Colonic mucosa (tissue), 4 donors: ENCODE measurements at regions not wholly inside any gene's neighbourhood (a gene's known extent, or its start where the extent isn't known, plus 50 kb on each side); places are given as distances from the start of the nearest gene placed in this dataset.

ENCODE experiments used
- DNase-seq: peaks from one replicate; pipeline ENCODE4 v3.0.0-alpha.2; 2020
- H3K27ac ChIP-seq: fragments of 200-600 bp; one replicate; pipeline ENCODE4 v1.8.0; 2021
- H3K27me3 ChIP-seq: fragments of 200-600 bp; one replicate; pipeline ENCODE4 v1.8.0; 2021
- H3K36me3 ChIP-seq: fragments of 200-600 bp; one replicate; pipeline ENCODE4 v1.8.0; 2021
- H3K4me1 ChIP-seq: fragments of 200-600 bp; one replicate; pipeline ENCODE4 v1.8.0; 2021; ENCODE audit warnings: mild to moderate bottlenecking
- H3K4me3 ChIP-seq: fragments of 200-600 bp; one replicate; pipeline ENCODE4 v1.8.0; 2021
- H3K9ac ChIP-seq, 2 donors: one replicate each; pipeline ENCODE4 v1.7.0; 2013; ENCODE audit warnings: control low read depth in 2 of 2, low read depth in 2 of 2, low read length in 2 of 2
- H3K9me3 ChIP-seq: fragments of 200-600 bp; one replicate; pipeline ENCODE4 v1.8.0; 2021
- intact Hi-C: fragments of 100-400 bp; cut with DNase I; formaldehyde crosslinking; loops from one replicate; pipeline ENCODE4 v1.14.1; 2022
- TF ChIP-seq, protein P1 (sequence below): fragments of 200-600 bp; IDR thresholded peaks from one replicate; pipeline ENCODE4 v1.8.0; 2022; ENCODE audit warnings: antibody characterized with exemption, mild to moderate bottlenecking
- donor health status: healthy.
- donor health status: DM: no; HTN: no; CAD: no.
- donor health status: DM: no; HTN: no; CAD: no.

- no peak overlapping the region for H3K9ac ChIP-seq
- no peaks in the 10 kb centered on the region for H3K4me1 ChIP-seq
- H3K9me3 ChIP-seq, result no peaks in the 10 kb centered on the region
- DNase-seq, result no peak
- H3K27me3 ChIP-seq, result no peaks in the 10 kb centered on the region
- TF ChIP-seq, protein P1, sequence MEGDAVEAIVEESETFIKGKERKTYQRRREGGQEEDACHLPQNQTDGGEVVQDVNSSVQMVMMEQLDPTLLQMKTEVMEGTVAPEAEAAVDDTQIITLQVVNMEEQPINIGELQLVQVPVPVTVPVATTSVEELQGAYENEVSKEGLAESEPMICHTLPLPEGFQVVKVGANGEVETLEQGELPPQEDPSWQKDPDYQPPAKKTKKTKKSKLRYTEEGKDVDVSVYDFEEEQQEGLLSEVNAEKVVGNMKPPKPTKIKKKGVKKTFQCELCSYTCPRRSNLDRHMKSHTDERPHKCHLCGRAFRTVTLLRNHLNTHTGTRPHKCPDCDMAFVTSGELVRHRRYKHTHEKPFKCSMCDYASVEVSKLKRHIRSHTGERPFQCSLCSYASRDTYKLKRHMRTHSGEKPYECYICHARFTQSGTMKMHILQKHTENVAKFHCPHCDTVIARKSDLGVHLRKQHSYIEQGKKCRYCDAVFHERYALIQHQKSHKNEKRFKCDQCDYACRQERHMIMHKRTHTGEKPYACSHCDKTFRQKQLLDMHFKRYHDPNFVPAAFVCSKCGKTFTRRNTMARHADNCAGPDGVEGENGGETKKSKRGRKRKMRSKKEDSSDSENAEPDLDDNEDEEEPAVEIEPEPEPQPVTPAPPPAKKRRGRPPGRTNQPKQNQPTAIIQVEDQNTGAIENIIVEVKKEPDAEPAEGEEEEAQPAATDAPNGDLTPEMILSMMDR, result no peak
- intact Hi-C loops, result no loop called here
- H3K27ac ChIP-seq, result no peak overlapping the region
- no peak overlapping the region for H3K4me3 ChIP-seq
- H3K36me3 ChIP-seq, result no peaks in the 10 kb centered on the region
These were observed 125.6 kb upstream of the BLID start for GRCh38 chr11:122241566-122241965.

DNA sequence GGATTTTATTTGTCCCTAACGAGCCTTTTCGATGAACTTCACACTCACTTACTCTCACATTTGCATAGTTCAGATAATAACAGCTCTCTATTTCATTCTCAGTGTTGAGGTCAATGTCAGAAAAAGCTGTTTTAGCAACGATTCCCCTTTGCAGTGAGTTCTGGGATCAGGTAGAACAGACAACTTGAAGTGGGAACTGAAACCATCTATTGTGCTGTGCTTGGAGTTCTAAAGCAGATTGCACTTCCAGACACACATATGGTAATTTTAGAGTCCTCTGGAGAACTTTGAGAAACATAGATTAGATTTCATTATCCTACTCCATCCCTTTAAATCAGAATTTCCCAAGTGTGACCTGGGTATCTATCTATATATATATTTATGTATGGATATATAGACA, 124.6 kb upstream of the BLID start:
- Histone ChIP-seq H3K27me3 (no peaks in the 10 kb centered on the region), H3K27ac (no peak overlapping the region), H3K9me3 (no peaks in the 10 kb centered on the region), H3K4me3 (no peak overlapping the region), H3K9ac (no peak overlapping the region), H3K4me1 (no peaks in the 10 kb centered on the region), H3K36me3 (no peaks in the 10 kb centered on the region)
- intact Hi-C loops, result no loop called here
- no peak for DNase-seq
- TF ChIP-seq, protein P1, result no peak

GRCh38 chr11:122235615-122236014, 119.6 kb upstream of the BLID start:
- no peak overlapping the region for H3K27ac ChIP-seq
- no peaks in the 10 kb centered on the region for H3K4me1 ChIP-seq
- no peaks in the 10 kb centered on the region for H3K36me3 ChIP-seq
- TF ChIP-seq, protein P1, result no peak
- no peak for DNase-seq
- H3K9ac ChIP-seq, result no peak overlapping the region
- H3K27me3 ChIP-seq, result no peaks in the 10 kb centered on the region
- intact Hi-C loops, result no loop called here
- H3K4me3 ChIP-seq, result no peak overlapping the region
- H3K9me3 ChIP-seq, result no peaks in the 10 kb centered on the region

DNA sequence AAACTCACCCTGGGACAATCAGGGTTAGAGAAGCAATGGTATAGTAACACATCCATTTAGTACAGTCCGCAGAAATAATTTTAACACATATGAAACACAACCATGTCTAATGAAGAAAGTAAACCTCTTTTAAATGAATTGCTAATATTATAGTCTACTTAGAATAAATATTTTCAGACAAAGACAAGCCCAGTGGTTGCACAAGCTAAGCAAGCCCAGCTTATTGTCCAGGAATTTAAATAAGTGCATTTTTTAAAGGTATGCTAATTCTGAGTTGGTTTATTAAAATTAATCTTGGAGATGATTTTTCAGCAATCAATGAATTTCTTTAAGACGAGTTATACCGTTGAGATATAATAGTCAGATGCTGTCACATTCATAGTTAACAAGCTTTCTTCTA, 118.8 kb upstream of the BLID start:
- intact Hi-C loops, result no loop called here
- no peaks in the 10 kb centered on the region for H3K27me3 ChIP-seq
- H3K9me3 ChIP-seq, result no peaks in the 10 kb centered on the region
- no peak for DNase-seq
- no peak overlapping the region for H3K27ac ChIP-seq
- no peak overlapping the region for H3K4me3 ChIP-seq
- H3K36me3 ChIP-seq, result no peaks in the 10 kb centered on the region
- no peaks in the 10 kb centered on the region for H3K4me1 ChIP-seq
- no peak overlapping the region for H3K9ac ChIP-seq
- TF ChIP-seq, protein P1, result no peak

DNA sequence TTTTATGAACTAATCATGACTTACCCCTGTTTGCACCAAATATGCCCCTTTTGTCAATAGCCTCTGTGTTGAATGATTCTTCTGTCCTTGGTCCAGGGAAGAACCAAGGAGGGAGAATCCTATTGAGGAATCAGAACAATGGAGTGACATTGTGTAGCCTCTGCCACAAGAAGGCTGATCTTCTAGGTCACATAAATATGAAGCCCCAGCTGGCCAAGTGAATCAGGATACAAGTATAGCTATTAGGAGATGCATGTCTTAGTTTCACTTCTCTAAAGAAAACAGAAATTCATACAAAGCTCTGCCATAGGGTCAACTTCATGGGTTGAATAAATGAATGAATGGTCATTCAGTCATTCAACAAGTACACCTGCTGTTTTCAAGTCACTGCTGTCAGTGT, 118.2 kb upstream of the BLID start:
- intact Hi-C loops, result no loop called here
- Histone ChIP-seq H3K9ac (no peak overlapping the region), H3K27me3 (no peaks in the 10 kb centered on the region), H3K36me3 (no peaks in the 10 kb centered on the region), H3K9me3 (no peaks in the 10 kb centered on the region), H3K27ac (no peak overlapping the region), H3K4me1 (no peaks in the 10 kb centered on the region), H3K4me3 (no peak overlapping the region)
- TF ChIP-seq, protein P1, result no peak
- no peak for DNase-seq

- Histone ChIP-seq H3K4me1 (no peaks in the 10 kb centered on the region), H3K27ac (no peak overlapping the region), H3K36me3 (no peaks in the 10 kb centered on the region), H3K9me3 (no peaks in the 10 kb centered on the region), H3K27me3 (no peaks in the 10 kb centered on the region), H3K4me3 (no peak overlapping the region), H3K9ac (no peak overlapping the region)
- intact Hi-C loops, result no loop called here
- DNase-seq, result no peak
- TF ChIP-seq, protein P1, result no peak
These were observed 117.0 kb upstream of the BLID start for GRCh38 chr11:122232985-122233384.
